Limb (tissue), 2 donors: ENCODE measurements at regions not wholly inside any gene's neighbourhood (a gene's known extent, or its start where the extent isn't known, plus 50 kb on each side); places are given as distances from the start of the nearest gene placed in this dataset.
"Not testable (repeated sequence)": the region's sequence is repeated elsewhere in the genome, so short reads cannot be mapped to it uniquely, and the experiment has no call there.

ENCODE experiments used
- DNase-seq, 2 donors: peaks; one replicate each; pipeline ENCODE4 v3.0.0-alpha.2; 2016; ENCODE audit errors: extremely low spot score in 2 of 2

GRCh38 chr13:111492958-111493357, 172.5 kb downstream of the TEX29 start:
- DNase-seq: no peak

GRCh38 chr13:111493468-111493867, 173.0 kb downstream of the TEX29 start:
- no peak for DNase-seq

DNA sequence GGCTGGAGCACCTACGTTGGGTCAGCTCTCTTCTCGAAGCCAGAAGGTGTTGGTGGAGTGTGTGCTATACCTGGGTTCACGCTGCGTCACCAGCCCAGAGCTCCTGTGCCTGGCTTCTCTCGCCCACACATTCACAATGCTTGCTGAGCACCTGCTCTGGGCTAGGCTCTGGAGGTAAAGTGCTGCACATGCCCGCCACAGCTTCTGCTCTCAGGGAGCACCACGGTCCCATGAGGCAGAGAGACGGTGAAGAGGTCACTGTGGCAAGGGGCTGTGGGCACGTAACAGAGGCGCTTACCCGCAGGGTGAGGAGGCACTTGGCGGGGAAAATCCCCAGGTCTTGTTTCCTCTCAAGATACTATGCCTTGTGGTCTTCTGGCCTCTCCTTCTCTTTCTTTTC, 174.2 kb downstream of the TEX29 start:
- no peak for DNase-seq

GRCh38 chr13:111501596-111502535, 181.4 kb downstream of the TEX29 start:
- DNase-seq: not testable (repeated sequence)

- no peak for DNase-seq
These were observed 182.5 kb downstream of the TEX29 start for GRCh38 chr13:111502957-111503356.

DNA sequence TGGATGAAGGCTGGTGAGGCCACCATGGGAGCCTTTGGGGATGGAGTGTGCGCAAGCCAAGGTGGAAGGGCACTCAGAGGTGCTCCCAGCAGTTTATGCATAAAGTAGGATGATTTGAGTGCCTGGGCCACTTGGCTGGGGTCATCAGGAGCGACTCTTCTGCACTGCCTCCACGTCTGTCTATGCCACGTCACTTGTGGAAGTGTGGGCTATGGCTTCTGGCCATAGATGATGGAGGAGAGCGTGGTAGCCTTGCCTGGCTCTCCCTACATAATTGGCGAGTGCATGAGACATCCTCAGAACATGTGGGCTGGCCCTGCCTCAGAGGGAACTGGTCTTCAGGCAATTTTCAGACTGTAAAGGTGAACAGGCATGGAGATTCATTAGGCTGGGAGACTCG, 182.9 kb downstream of the TEX29 start:
- DNase-seq: no peak

DNA sequence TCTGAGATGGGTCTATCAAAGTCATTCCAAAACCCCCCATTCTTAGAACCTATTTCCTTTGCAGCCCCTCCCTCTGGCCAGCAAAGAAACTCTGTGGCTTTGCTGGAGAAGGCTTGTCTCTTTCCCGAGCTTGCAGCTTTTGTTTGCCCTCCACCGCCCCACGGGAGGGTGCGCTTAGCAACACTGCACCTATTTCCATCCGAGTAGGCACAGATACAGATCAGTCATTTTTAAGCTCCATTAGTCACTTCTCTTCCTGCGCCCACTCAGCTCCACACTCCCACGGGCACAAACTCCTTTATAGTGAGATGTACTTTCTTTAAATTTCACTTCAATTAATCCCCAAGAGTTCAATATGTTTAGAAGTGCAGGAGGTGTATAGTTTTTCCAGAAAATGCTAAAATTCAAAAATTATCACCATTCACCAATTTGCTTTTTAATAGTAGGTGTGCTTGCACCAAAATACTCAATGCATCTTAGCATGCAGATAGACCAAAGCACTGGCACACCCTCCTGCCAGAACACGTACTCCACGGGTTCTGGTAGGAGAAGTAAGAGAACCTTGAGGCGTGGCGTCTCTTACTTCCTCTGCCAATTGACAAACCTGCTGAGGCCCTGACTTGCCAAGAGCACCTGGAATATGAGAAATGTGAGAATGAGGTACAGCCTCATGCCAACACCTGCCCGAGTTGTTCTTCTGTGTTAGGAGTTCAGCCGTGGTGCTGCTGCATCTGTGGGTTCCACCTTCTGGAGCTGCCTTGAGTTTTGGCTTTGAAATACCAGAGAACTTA, 183.7 kb downstream of the TEX29 start:
- DNase-seq: no peak

- DNase-seq: no peak
These were observed 184.8 kb downstream of the TEX29 start for GRCh38 chr13:111505175-111505777.

GRCh38 chr13:111506125-111506524, 185.7 kb downstream of the TEX29 start:
- DNase-seq: no peak

DNA sequence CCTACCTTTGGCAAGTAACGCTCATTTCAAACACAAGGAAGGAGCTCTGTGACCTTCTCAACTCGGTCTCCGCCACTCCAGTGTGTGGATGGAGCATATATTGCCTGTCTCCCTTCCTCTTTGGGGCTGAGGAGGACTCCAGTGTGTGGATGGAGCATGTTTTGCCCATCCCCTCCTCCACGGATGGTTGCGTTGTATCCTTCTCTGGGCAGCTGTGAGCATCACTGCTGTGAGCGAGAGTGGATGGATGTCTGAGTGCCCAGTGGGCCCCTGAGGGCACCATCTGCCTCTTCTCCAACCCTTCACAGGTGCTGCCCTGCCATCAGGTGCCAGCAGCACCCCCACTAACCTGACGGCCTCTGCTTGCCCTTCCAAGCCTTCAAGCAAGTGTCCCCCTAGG, 186.2 kb downstream of the TEX29 start:
- no peak for DNase-seq

DNA sequence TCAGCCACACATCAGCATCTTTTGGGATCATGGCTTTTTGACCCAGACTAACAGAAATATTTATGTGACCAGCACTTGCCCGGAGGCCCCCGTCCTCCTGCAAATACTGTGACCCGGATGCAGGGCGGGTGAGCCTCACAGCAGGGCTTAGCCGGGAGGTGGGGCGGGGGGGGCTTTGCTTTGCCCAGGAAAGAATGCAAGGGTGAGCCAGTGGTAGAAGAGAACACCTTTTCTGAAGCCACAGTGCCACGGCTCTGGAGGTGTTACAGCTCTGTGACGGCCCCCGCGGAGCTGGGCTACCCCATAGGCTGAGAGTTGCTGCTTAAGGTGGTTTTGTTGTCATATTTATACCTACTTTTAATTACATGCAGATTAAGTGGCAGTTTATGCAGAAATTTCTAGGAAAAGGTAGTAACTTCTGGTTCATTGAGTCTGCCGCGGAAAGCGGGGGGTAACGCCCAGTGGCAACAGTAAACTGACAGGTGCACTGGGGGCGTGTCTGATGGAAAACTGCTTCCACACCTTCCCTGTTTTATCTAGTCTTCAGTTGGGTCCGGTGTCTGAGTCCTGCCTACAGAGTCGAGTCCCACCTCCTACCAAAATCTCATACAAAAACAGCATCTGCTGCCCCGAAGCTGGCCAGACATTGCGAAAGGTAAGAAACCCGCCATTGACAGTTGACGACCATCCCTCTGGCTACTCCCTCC, 187.9 kb downstream of the TEX29 start:
- DNase-seq: no peak

DNA sequence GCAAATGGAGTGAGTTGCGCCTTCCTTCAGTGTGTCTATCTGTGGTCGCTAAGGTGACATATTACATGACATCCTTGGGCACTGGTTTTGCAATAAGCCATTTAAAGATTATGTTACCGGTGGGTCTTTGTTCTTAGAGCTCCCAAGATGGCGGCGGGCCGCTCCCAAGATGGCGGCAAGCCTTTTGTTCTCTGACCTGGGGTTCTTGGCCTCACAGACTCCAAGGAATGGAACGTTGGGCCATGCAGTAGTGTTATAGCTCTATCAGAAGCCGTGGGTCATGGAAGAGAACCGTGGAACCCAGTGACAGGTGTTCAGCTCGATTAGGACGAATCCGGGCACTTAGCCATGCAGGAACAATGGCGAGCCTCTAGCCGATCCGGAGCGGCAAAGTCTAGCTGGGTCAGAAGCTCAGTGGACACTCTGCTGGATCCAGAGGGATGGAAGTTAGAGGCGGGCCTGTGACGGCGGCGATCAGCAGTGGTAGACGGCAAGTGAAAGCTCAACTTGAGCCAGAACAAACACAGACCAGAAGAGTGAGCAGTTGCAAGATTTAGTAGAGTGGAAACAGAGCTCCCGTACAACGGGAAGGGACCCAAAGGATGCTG, 188.6 kb downstream of the TEX29 start:
- DNase-seq: no peak

- no peak for DNase-seq
These were observed 190.2 kb downstream of the TEX29 start for GRCh38 chr13:111510502-111511218.

DNA sequence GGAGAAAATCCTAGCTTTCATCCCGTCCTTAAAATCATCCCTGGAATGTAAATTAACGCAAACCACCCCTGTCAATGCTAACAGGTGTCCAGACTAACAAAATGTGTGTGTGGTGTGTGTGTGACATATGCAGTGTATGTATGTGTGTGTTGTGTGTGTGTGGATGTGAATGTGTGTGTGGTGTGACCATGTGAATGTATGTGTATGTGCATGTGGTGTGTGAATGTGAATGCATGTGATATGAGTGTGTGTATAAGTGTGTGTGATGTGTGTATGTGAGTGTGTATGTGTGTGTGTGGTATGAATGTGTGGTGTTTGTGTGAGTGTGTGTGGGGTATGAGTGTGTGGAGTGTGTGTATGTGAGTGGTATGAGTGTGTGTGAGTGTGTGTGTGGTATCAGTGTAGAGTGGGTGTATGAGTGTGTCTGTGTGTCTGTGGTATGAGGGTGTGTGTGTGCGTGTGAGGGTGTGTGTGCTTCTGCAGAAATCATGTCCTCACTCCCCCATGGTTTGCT, 190.8 kb downstream of the TEX29 start:
- no peak for DNase-seq

GRCh38 chr13:111511805-111512504, 191.5 kb downstream of the TEX29 start:
- DNase-seq: no peak

- DNase-seq: no peak
These were observed 192.3 kb downstream of the TEX29 start for GRCh38 chr13:111512707-111513106.

DNA sequence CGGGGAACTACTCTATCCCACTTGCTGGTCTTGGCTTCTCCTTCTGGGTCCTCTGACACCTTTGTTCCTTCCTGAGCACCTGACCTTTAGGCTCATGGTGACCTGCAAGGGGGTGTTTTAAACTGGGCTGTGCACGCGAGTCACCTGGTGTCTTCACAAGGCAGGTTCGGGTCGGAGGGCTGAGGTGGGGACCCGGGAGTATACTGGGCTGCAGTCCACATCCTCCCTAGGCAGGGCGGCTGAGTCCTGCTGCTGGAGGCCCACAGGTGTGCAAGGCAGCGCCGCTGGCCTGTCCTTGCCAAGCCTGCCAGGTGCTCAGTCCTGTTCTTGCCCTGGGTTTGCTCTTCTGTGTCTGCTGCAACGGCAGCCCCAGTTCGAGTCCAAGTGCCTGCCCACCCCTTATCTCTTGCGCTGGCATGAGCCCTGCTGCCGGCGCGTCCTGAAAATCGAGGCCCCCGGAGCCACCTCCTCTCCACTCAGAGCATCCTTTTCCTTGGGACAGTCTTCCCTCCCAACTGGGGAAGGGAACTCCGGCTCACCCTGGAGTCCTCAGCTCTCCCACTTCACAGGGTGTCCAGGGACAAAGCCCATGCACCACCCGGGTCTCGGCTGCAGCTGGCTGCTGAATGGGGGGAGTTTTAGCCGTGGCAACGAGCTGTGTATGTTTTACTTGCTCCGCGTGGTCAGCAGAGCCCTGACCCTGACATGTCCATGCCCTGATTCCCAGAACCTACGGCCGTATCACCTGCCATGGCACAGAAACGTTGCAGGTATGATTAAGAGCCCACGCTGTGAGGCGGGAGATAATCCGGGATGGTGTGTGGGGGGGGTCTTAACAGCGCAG, 193.5 kb downstream of the TEX29 start:
- DNase-seq: no peak

DNA sequence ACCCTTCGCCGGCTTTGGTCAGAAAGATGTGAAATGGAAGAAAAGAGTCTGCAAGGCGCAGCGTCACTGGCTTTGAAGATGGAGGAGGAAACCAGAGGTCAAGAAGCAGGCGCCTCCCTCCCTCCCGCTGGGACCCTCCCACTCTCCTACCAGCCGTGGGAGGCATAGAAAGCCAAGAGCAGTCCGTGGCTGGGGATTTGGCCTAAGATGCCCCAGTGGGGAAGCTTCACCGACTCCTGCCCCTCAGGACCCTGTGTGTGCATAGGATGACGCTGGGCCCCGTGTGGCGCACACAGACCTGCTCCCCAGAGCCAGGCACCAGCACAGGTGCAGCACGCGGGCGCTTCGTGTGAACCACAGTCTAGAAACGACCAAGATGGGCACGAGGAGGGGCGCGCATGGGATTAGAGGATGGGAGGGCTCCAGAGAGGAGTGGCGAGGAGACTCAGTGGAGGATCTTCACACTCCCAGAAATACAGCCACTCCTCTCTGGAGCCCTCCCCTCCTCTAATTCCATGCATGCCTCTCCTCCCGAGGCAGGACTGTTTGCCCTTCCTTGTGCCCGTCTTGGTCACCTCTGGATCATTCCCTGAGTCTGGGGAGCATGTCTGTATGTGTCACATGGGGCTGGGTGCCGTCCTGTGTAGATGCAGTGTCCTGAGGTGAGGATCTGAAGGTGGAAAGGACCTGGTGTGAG, 194.3 kb downstream of the TEX29 start:
- no peak for DNase-seq
